DMS 273 treated with DMSO at 0.1 percent for 48 hours (cell line): ENCODE measurements at regions not wholly inside any gene's neighbourhood (a gene's known extent, or its start where the extent isn't known, plus 50 kb on each side); places are given as distances from the start of the nearest gene placed in this dataset.
"Not testable (repeated sequence)": the region's sequence is repeated elsewhere in the genome, so short reads cannot be mapped to it uniquely, and the experiment has no call there.

Source experiments
- DNase-seq: peaks from one replicate; lab custom pipeline; 2025; lab: John Stamatoyannopoulos, UW

- DNase-seq: no peak
These were observed 213.9 kb upstream of the FIGN start for GRCh38 chr2:163949693-163950092.

GRCh38 chr2:163944347-163944737, 208.5 kb upstream of the FIGN start:
- DNase-seq: no peak

- DNase-seq: no peak
These were observed 207.9 kb upstream of the FIGN start for GRCh38 chr2:163943403-163944346.

GRCh38 chr2:163934131-163934530, 198.3 kb upstream of the FIGN start:
- no peak for DNase-seq

- no peak for DNase-seq
These were observed 183.9 kb upstream of the FIGN start for GRCh38 chr2:163919717-163920116.

GRCh38 chr2:163914486-163914885, 178.7 kb upstream of the FIGN start:
- DNase-seq: not testable (repeated sequence)

GRCh38 chr2:163913532-163913944, 177.7 kb upstream of the FIGN start:
- DNase-seq: not testable (repeated sequence)

- DNase-seq: no peak
These were observed 173.7 kb upstream of the FIGN start for GRCh38 chr2:163909411-163910080.

- DNase-seq: no peak
These were observed 170.6 kb upstream of the FIGN start for GRCh38 chr2:163906410-163906809.

- DNase-seq: no peak
These were observed 162.0 kb upstream of the FIGN start for GRCh38 chr2:163897799-163898198.

GRCh38 chr2:163893444-163893843, 157.6 kb upstream of the FIGN start:
- DNase-seq: not testable (repeated sequence)

GRCh38 chr2:163888591-163888990, 152.8 kb upstream of the FIGN start:
- no peak for DNase-seq

GRCh38 chr2:163887182-163887581, 151.4 kb upstream of the FIGN start:
- DNase-seq: no peak

GRCh38 chr2:163884416-163884815, 148.6 kb upstream of the FIGN start:
- no peak for DNase-seq

GRCh38 chr2:163878718-163879117, 142.9 kb upstream of the FIGN start:
- no peak for DNase-seq

- DNase-seq: no peak
These were observed 141.5 kb upstream of the FIGN start for GRCh38 chr2:163877316-163877715.

GRCh38 chr2:163863073-163863472, 127.3 kb upstream of the FIGN start:
- no peak for DNase-seq

- no peak for DNase-seq
These were observed 124.1 kb upstream of the FIGN start for GRCh38 chr2:163859951-163860350.

- no peak for DNase-seq
These were observed 121.1 kb upstream of the FIGN start for GRCh38 chr2:163856941-163857340.

- no peak for DNase-seq
These were observed 116.8 kb upstream of the FIGN start for GRCh38 chr2:163852616-163853015.

GRCh38 chr2:163849756-163850435, 114.1 kb upstream of the FIGN start:
- no peak for DNase-seq

- DNase-seq: no peak
These were observed 103.1 kb upstream of the FIGN start for GRCh38 chr2:163838890-163839289.

- DNase-seq: no peak
These were observed 100.4 kb upstream of the FIGN start for GRCh38 chr2:163836167-163836566.
